ENCODE measurements at regions not wholly inside any gene's neighbourhood (a gene's known extent, or its start where the extent isn't known, plus 50 kb on each side); places are given as distances from the start of the nearest gene placed in this dataset.

DNA sequence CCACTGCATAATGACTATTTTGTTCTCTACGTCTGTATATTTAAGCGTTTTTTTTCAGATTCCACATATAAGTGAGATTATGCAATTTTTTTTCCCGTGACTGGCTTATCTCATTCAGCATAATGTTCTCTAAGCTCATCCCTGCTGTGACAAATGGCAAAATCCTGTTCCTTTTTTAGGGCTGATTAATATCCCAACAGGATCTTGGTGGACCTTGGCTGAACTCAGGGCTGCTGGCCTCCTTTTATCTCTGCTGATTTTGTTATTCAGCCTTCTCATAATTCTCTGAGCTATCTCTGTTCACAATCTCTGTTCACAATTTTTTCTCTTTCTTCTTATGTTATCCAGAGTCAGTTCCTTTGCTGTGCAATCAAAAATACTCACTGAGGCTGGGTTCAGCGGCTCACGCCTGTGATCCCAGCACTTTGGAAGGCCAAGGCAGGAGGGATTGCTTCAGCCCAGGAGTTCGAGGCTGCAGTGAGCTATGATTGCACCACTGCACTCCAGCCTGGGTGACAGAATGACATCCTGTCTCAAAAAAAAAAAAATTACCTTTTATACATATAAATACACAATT, 1035.9 kb upstream of the AUTS2 start:
- peaks cover 0 to 11% (median 0%) of the 10 kb centered on the region in 5 donors for H3K4me1 ChIP-seq (ENCODE audit: control insufficient read depth in 5 of 5, insufficient read depth in 5 of 5, low read length in 5 of 5)
- peaks cover 0 to 3% (median 0%) of the 10 kb centered on the region in 5 donors for H3K9me3 ChIP-seq (ENCODE audit: control insufficient read depth in 5 of 5, low read length in 5 of 5)
- H3K27ac ChIP-seq (ENCODE audit: low read depth, low read length), result no peak overlapping the region
- no peak overlapping the region for H3K9ac ChIP-seq (ENCODE audit: low read length in 5 of 5)
- H3K27me3 ChIP-seq (ENCODE audit: control insufficient read depth in 5 of 5, insufficient read depth in 4 of 5, low read length in 5 of 5), result no peaks in the 10 kb centered on the region
- H3K36me3 ChIP-seq (ENCODE audit: control insufficient read depth in 5 of 5, insufficient read depth in 5 of 5, low read length in 5 of 5), result no peaks in the 10 kb centered on the region
- no peak overlapping the region for H3K4me3 ChIP-seq (ENCODE audit: low read depth in 1 of 5, low read length in 5 of 5)

GRCh38 chr7:68564306-68565135, 1033.8 kb upstream of the AUTS2 start:
- Histone ChIP-seq H3K9ac (ENCODE audit: low read length in 5 of 5) (no peak overlapping the region), H3K36me3 (ENCODE audit: control insufficient read depth in 5 of 5, insufficient read depth in 5 of 5, low read length in 5 of 5) (no peaks in the 10 kb centered on the region), H3K4me1 (ENCODE audit: control insufficient read depth in 5 of 5, insufficient read depth in 5 of 5, low read length in 5 of 5) (peaks cover 0 to 11% (median 0%) of the 10 kb centered on the region in 5 donors), H3K27me3 (ENCODE audit: control insufficient read depth in 5 of 5, insufficient read depth in 4 of 5, low read length in 5 of 5) (no peaks in the 10 kb centered on the region), H3K27ac (ENCODE audit: low read depth, low read length) (no peak overlapping the region), H3K9me3 (ENCODE audit: control insufficient read depth in 5 of 5, low read length in 5 of 5) (peaks cover 0 to 3% (median 0%) of the 10 kb centered on the region in 5 donors), H3K4me3 (ENCODE audit: low read depth in 1 of 5, low read length in 5 of 5) (no peak overlapping the region)

GRCh38 chr7:68571286-68571685, 1027.0 kb upstream of the AUTS2 start:
- Histone ChIP-seq H3K4me1 (ENCODE audit: control insufficient read depth in 5 of 5, insufficient read depth in 5 of 5, low read length in 5 of 5) (no peaks in the 10 kb centered on the region), H3K9me3 (ENCODE audit: control insufficient read depth in 5 of 5, low read length in 5 of 5) (peaks cover 0 to 3% (median 0%) of the 10 kb centered on the region in 5 donors)

DNA sequence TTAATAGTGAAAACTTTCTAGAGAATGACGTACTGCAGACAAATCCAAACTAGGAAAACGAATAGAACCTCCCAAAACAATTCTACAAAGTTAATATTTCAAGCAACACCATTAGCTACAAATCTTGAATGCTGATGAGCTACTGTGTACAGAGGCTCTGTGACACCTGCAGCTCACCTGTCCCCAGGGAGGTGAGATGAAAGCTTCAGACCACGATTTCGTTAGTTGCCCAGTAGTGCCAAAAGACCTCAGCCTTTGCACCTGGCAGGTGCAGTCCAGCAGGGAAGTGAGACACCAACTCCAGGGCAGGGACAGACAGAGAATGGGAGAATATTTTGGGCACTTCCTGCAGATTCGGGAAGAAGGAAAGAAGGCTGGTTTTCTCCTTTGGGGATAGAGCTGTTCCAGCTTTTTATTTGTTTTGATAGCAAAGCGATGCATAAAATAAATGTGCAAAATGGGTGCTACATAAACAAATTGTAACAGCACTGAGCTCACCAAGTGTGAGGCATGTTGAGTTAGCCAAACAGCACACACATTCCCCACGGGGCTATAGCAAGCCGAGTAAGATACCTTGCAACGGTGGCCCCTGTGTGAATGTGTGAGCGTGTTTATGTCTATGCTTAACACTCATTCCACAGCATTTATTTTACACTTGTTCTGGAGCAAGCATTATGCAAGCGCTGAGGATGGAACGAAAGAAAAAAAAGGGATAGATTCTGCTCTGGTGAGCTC, 1024.8 kb upstream of the AUTS2 start:
- no peaks in the 10 kb centered on the region for H3K4me1 ChIP-seq (ENCODE audit: control insufficient read depth in 5 of 5, insufficient read depth in 5 of 5, low read length in 5 of 5)
- H3K4me3 ChIP-seq (ENCODE audit: low read depth in 1 of 5, low read length in 5 of 5), result no peak overlapping the region
- H3K36me3 ChIP-seq (ENCODE audit: control insufficient read depth in 5 of 5, insufficient read depth in 5 of 5, low read length in 5 of 5), result no peaks in the 10 kb centered on the region
- H3K9ac ChIP-seq (ENCODE audit: low read length in 5 of 5), result no peak overlapping the region
- H3K9me3 ChIP-seq (ENCODE audit: control insufficient read depth in 5 of 5, low read length in 5 of 5), result no peaks in the 10 kb centered on the region
- no peaks in the 10 kb centered on the region for H3K27me3 ChIP-seq (ENCODE audit: control insufficient read depth in 5 of 5, insufficient read depth in 4 of 5, low read length in 5 of 5)
- no peak overlapping the region for H3K27ac ChIP-seq (ENCODE audit: low read depth, low read length)

More at GRCh38 chr7:68571286-68571685, 1027.0 kb upstream of the AUTS2 start:
- H3K27me3 ChIP-seq (ENCODE audit: control insufficient read depth in 5 of 5, insufficient read depth in 4 of 5, low read length in 5 of 5), result no peaks in the 10 kb centered on the region
- no peak overlapping the region for H3K9ac ChIP-seq (ENCODE audit: low read length in 5 of 5)
- no peaks in the 10 kb centered on the region for H3K36me3 ChIP-seq (ENCODE audit: control insufficient read depth in 5 of 5, insufficient read depth in 5 of 5, low read length in 5 of 5)
- no peak overlapping the region for H3K4me3 ChIP-seq (ENCODE audit: low read depth in 1 of 5, low read length in 5 of 5)
- no peak overlapping the region for H3K27ac ChIP-seq (ENCODE audit: low read depth, low read length)

DNA sequence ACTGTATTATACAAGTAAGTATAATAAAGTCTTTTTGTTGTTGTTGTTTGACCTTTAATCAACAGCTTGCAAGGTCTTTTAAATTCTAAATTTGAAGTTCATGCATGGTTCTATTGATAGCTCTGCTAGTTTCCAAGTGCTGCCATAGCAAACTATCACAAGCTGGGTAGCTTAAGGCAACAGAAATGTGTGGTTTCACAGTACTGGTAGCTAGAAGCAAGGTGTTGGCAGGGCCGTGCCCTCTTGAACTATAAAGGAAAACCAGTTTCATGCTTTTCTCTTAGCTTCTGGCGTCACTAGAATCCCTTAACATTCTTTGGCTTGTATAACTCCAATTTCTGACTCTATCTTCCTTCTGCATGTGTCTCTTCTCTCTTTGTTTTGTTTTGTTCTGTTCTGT, 1021.9 kb upstream of the AUTS2 start:
- no peak overlapping the region for H3K4me3 ChIP-seq (ENCODE audit: low read depth in 1 of 5, low read length in 5 of 5)
- H3K9ac ChIP-seq (ENCODE audit: low read length in 5 of 5), result no peak overlapping the region
- H3K4me1 ChIP-seq (ENCODE audit: control insufficient read depth in 5 of 5, insufficient read depth in 5 of 5, low read length in 5 of 5), result no peaks in the 10 kb centered on the region
- no peak overlapping the region for H3K27ac ChIP-seq (ENCODE audit: low read depth, low read length)
- H3K9me3 ChIP-seq (ENCODE audit: control insufficient read depth in 5 of 5, low read length in 5 of 5), result peaks cover 0 to 9% (median 6%) of the 10 kb centered on the region in 5 donors
- no peaks in the 10 kb centered on the region for H3K36me3 ChIP-seq (ENCODE audit: control insufficient read depth in 5 of 5, insufficient read depth in 5 of 5, low read length in 5 of 5)
- H3K27me3 ChIP-seq (ENCODE audit: control insufficient read depth in 5 of 5, insufficient read depth in 4 of 5, low read length in 5 of 5), result no peaks in the 10 kb centered on the region

DNA sequence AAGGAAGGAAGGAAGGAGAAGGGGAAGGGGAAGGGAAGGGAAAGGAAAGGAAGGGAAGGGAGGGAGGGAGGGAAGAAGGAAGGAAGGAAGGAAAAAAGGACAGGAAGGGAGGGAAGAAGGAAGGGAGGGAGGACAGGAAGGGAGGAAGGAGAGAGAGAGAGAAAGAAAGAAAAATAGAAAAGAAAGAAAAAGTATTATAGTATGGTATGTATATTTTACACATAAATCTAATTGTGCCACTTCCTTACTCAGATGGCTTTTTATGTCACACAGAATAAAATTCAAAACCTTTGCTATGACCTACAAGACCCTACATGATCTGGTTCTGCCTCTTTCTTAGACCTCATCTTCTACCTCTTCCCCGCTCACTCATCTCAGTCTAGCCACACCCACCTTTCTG, 1016.9 kb upstream of the AUTS2 start:
- H3K27ac ChIP-seq (ENCODE audit: low read depth, low read length), result no peak overlapping the region
- peaks cover 0 to 5% (median 0%) of the 10 kb centered on the region in 5 donors for H3K4me1 ChIP-seq (ENCODE audit: control insufficient read depth in 5 of 5, insufficient read depth in 5 of 5, low read length in 5 of 5)
- no peaks in the 10 kb centered on the region for H3K27me3 ChIP-seq (ENCODE audit: control insufficient read depth in 5 of 5, insufficient read depth in 4 of 5, low read length in 5 of 5)
- no peaks in the 10 kb centered on the region for H3K36me3 ChIP-seq (ENCODE audit: control insufficient read depth in 5 of 5, insufficient read depth in 5 of 5, low read length in 5 of 5)
- H3K4me3 ChIP-seq (ENCODE audit: low read depth in 1 of 5, low read length in 5 of 5), result no peak overlapping the region
- H3K9me3 ChIP-seq (ENCODE audit: control insufficient read depth in 5 of 5, low read length in 5 of 5), result peaks cover 0 to 15% (median 9%) of the 10 kb centered on the region in 5 donors
- H3K9ac ChIP-seq (ENCODE audit: low read length in 5 of 5), result no peak overlapping the region

DNA sequence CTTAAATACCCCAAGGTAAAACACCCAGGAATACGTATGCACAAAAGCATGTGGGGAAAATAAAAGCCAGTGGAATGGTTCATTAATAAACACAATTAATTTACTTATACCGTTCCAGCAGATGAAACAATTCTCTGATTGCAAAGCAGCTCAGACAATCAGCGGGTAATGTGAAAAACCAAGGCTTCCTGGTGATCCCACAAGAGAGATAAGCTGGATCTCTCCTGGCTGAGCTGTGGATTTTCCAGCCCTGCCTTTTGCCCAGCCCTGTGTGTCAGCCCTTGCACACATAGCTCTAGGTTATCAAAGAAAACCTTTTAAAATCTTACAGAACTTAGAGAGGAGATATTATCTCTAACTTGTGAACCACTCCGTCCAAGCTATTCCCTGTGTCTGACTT, 1010.7 kb upstream of the AUTS2 start:
- no peak overlapping the region for H3K4me3 ChIP-seq (ENCODE audit: low read depth in 1 of 5, low read length in 5 of 5)
- peaks cover 0 to 2% (median 0%) of the 10 kb centered on the region in 5 donors for H3K9me3 ChIP-seq (ENCODE audit: control insufficient read depth in 5 of 5, low read length in 5 of 5)
- H3K27ac ChIP-seq (ENCODE audit: low read depth, low read length), result no peak overlapping the region
- H3K27me3 ChIP-seq (ENCODE audit: control insufficient read depth in 5 of 5, insufficient read depth in 4 of 5, low read length in 5 of 5), result no peaks in the 10 kb centered on the region
- no peaks in the 10 kb centered on the region for H3K36me3 ChIP-seq (ENCODE audit: control insufficient read depth in 5 of 5, insufficient read depth in 5 of 5, low read length in 5 of 5)
- no peak overlapping the region for H3K9ac ChIP-seq (ENCODE audit: low read length in 5 of 5)
- H3K4me1 ChIP-seq (ENCODE audit: control insufficient read depth in 5 of 5, insufficient read depth in 5 of 5, low read length in 5 of 5), result peaks cover 0 to 5% (median 0%) of the 10 kb centered on the region in 5 donors

DNA sequence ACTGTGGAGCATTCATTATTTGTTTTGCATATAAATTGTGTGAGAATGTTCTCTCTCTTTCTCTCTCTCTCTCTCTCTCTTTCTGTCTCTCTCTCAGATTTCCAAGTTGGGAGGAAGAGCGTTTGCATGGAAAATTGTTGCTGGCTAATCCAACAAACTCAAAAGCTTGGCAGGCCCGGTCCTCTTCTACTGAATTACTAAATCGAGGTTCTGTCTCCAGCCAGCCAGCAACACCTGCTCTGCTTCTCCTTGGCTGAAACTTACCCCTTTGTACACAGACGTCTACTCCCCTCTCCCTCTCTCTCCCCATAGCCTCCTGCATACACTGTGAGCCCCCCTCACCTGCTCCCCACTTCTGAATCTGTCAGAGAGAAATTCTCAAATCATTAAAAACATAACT, 996.4 kb upstream of the AUTS2 start:
- Histone ChIP-seq H3K27me3 (ENCODE audit: control insufficient read depth in 5 of 5, insufficient read depth in 4 of 5, low read length in 5 of 5) (no peaks in the 10 kb centered on the region), H3K4me1 (ENCODE audit: control insufficient read depth in 5 of 5, insufficient read depth in 5 of 5, low read length in 5 of 5) (no peaks in the 10 kb centered on the region), H3K36me3 (ENCODE audit: control insufficient read depth in 5 of 5, insufficient read depth in 5 of 5, low read length in 5 of 5) (no peaks in the 10 kb centered on the region), H3K4me3 (ENCODE audit: low read depth in 1 of 5, low read length in 5 of 5) (no peak overlapping the region), H3K9me3 (ENCODE audit: control insufficient read depth in 5 of 5, low read length in 5 of 5) (no peaks in the 10 kb centered on the region), H3K9ac (ENCODE audit: low read length in 5 of 5) (no peak overlapping the region), H3K27ac (ENCODE audit: low read depth, low read length) (no peak overlapping the region)

DNA sequence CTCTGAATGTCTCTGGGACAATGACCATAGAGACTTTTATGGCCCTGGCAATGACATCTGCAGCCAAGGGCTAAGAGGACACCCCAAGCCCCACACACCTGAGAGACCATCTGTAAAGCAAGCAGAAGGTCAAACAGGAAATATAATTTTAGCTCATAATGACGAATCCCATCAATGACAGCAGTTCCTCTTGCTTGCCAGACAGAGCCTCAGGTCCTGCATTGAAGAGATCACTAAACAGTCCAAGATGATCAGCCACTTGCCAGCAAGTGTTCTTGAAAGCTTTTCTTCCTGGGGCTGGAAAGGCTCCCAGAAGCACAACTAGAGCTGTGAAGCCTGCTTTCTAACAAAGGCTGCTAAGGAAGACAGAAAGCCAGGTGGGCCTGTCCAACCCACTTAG, 993.7 kb upstream of the AUTS2 start:
- H3K4me1 ChIP-seq (ENCODE audit: control insufficient read depth in 5 of 5, insufficient read depth in 5 of 5, low read length in 5 of 5), result no peaks in the 10 kb centered on the region

GRCh38 chr7:68610701-68611100, 987.6 kb upstream of the AUTS2 start:
- H3K4me3 ChIP-seq (ENCODE audit: low read depth in 1 of 5, low read length in 5 of 5), result no peak overlapping the region
- H3K9me3 ChIP-seq (ENCODE audit: control insufficient read depth in 5 of 5, low read length in 5 of 5), result peaks cover 13 to 28% (median 23%) of the 10 kb centered on the region in 5 donors
- no peaks in the 10 kb centered on the region for H3K27me3 ChIP-seq (ENCODE audit: control insufficient read depth in 5 of 5, insufficient read depth in 4 of 5, low read length in 5 of 5)
- H3K36me3 ChIP-seq (ENCODE audit: control insufficient read depth in 5 of 5, insufficient read depth in 5 of 5, low read length in 5 of 5), result no peaks in the 10 kb centered on the region
- no peak overlapping the region for H3K9ac ChIP-seq (ENCODE audit: low read length in 5 of 5)
- H3K27ac ChIP-seq (ENCODE audit: low read depth, low read length), result no peak overlapping the region
- no peaks in the 10 kb centered on the region for H3K4me1 ChIP-seq (ENCODE audit: control insufficient read depth in 5 of 5, insufficient read depth in 5 of 5, low read length in 5 of 5)

More for the DNA sequence above, 993.7 kb upstream of the AUTS2 start:
- H3K9ac ChIP-seq (ENCODE audit: low read length in 5 of 5), result no peak overlapping the region
- H3K9me3 ChIP-seq (ENCODE audit: control insufficient read depth in 5 of 5, low read length in 5 of 5), result peaks cover 13 to 23% (median 17%) of the 10 kb centered on the region in 5 donors
- no peaks in the 10 kb centered on the region for H3K27me3 ChIP-seq (ENCODE audit: control insufficient read depth in 5 of 5, insufficient read depth in 4 of 5, low read length in 5 of 5)
- H3K4me3 ChIP-seq (ENCODE audit: low read depth in 1 of 5, low read length in 5 of 5), result no peak overlapping the region
- no peaks in the 10 kb centered on the region for H3K36me3 ChIP-seq (ENCODE audit: control insufficient read depth in 5 of 5, insufficient read depth in 5 of 5, low read length in 5 of 5)
- no peak overlapping the region for H3K27ac ChIP-seq (ENCODE audit: low read depth, low read length)
